OCI-LY7 (cell line): ENCODE measurements at regions not wholly inside any gene's neighbourhood (a gene's known extent, or its start where the extent isn't known, plus 50 kb on each side); places are given as distances from the start of the nearest gene placed in this dataset.

Experiments used
- BruUV-seq: library from RNA; stranded (reverse); fragments of 400-500 nt; replicated peaks from 2 replicates; lab custom pipeline; 2021; lab: Mats Ljungman, UMichigan
- CTCF ChIA-PET: fragments of 300-600 bp; sonication (Branson Sonifier 250); formaldehyde crosslinking; loops from one replicate; lab custom pipeline; 2022; ENCODE audit warnings: antibody characterized with exemption; ENCODE audit not compliant: unreplicated experiment; lab: Charles Lee
- POLR2A ChIA-PET: fragments of 300-600 bp; sonication (Branson Sonifier 250); formaldehyde crosslinking; loops from one replicate; lab custom pipeline; 2022; ENCODE audit warnings: antibody characterized with exemption; lab: Charles Lee
- DNase-seq: peaks from one replicate; pipeline ENCODE4 v3.0.0-alpha.2; 2015; ENCODE audit warnings: low spot score
- H2AFZ ChIP-seq: fragments of 200-600 bp; sonication (generic), shearing (Covaris generic); 2 replicates; pipeline ENCODE4 v1.6.1; 2014; ENCODE audit warnings: mild to moderate bottlenecking, antibody characterized with exemption, low read length, moderate library complexity
- H3K27ac ChIP-seq: fragments of 200-600 bp; sonication (generic); 2 replicates; pipeline ENCODE4 v1.5.1; 2014; ENCODE audit warnings: mixed run types, low read depth, mild to moderate bottlenecking, moderate library complexity, low read length, inconsistent platforms; ENCODE audit not compliant: poor library complexity, severe bottlenecking
- H3K36me3 ChIP-seq: fragments of 200-600 bp; sonication (generic); 2 replicates; pipeline ENCODE4 v1.6.1; 2014; ENCODE audit warnings: mild to moderate bottlenecking, antibody characterized with exemption, low read length, moderate library complexity, mixed read lengths; ENCODE audit not compliant: insufficient read depth
- H3K4me1 ChIP-seq: fragments of 200-600 bp; sonication (generic); 2 replicates; pipeline ENCODE4 v1.5.1; 2014; ENCODE audit warnings: mild to moderate bottlenecking, low read length; ENCODE audit not compliant: insufficient read depth, poor library complexity, severe bottlenecking
- H3K4me2 ChIP-seq: fragments of 200-600 bp; sonication (generic); 2 replicates; pipeline ENCODE4 v1.6.1; 2014; ENCODE audit warnings: mild to moderate bottlenecking, low read length
- H3K4me3 ChIP-seq: fragments of 200-600 bp; sonication (generic); 2 replicates; pipeline ENCODE4 v1.5.1; 2014; ENCODE audit warnings: mild to moderate bottlenecking, low read depth, low read length; ENCODE audit not compliant: poor library complexity, severe bottlenecking
- H3K79me2 ChIP-seq: fragments of 200-600 bp; sonication (generic); 2 replicates; pipeline ENCODE4 v1.6.1; 2016; ENCODE audit warnings: low read depth, mild to moderate bottlenecking, low read length, moderate library complexity, mixed read lengths; ENCODE audit not compliant: insufficient read depth
- H3K9me2 ChIP-seq: fragments of 200-600 bp; sonication (generic); 2 replicates; pipeline ENCODE4 v1.6.1; 2016; ENCODE audit warnings: mild to moderate bottlenecking, low read length, mixed read lengths; ENCODE audit not compliant: insufficient read depth
- H3K9me3 ChIP-seq: fragments of 200-600 bp; sonication (generic); 2 replicates; pipeline ENCODE4 v1.6.1; 2014; ENCODE audit warnings: mild to moderate bottlenecking, mixed run types, low read length, mixed read lengths
- H4K20me1 ChIP-seq: fragments of 200-600 bp; sonication (generic); 2 replicates; pipeline ENCODE4 v1.6.1; 2014; ENCODE audit warnings: mild to moderate bottlenecking, antibody characterized with exemption, low read length, moderate library complexity, mixed read lengths; ENCODE audit not compliant: insufficient read depth
- EZH2phosphoT487 ChIP-seq: fragments of 200-600 bp; sonication (generic); IDR thresholded peaks from 2 replicates; pipeline ENCODE4 v1.6.1; 2018; ENCODE audit warnings: low read depth, borderline replicate concordance, mild to moderate bottlenecking, mixed run types, antibody characterized with exemption, low read length, moderate library complexity, mixed read lengths
- intact Hi-C: fragments of 100-400 bp; cut with micrococcal nuclease; formaldehyde crosslinking; loops from one replicate; pipeline ENCODE4 v1.10.0; 2022; ENCODE audit not compliant: unreplicated experiment
- TF ChIP-seq, protein P1 (sequence below): fragments of 200-600 bp; sonication (generic); conservative IDR thresholded peaks from 2 replicates; pipeline ENCODE4 v1.5.1; 2014; ENCODE audit warnings: mild to moderate bottlenecking, antibody characterized with exemption, low read length, moderate library complexity, mixed read lengths

DNA sequence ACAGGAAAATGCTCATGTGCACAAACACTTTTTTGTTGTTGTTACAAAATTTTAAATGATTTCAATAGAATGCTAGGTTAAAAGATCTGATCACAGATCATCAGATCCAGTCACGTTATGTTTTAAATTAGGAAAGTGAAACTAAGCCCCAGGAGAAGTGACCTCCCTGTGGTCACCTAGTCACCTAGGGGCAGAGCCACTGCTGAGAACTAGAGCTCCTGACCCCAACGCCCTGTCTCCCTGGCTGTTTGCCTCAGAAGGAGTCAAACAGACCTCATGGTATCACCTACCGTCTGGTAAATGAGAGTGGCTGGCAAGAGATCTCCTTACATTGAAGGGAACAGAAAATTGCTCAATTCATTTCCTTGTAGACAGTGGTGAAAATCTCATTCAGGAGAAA is 447.3 kb downstream of the ADRA2A start:
- no peaks in the 10 kb centered on the region; the same call in 1 of the 2 replicates for H3K9me2 ChIP-seq
- no peaks in the 10 kb centered on the region for H3K4me1 ChIP-seq
- intact Hi-C loops: no loop called here
- BruUV-seq: no TSS peak
- no peaks in the 10 kb centered on the region for H3K9me3 ChIP-seq
- ChIA-PET POLR2A (interaction anchor here (1.1 kb wide), 1 partner anchor 14 kb away, joined by 3 read pairs; no protein-coding TSS in a partner anchor), CTCF (no interaction called here)
- no peaks in the 10 kb centered on the region for H3K79me2 ChIP-seq
- no peak overlapping the region for H3K4me3 ChIP-seq
- H3K36me3 ChIP-seq: no peaks in the 10 kb centered on the region
- H3K27ac ChIP-seq: no peak overlapping the region
- H4K20me1 ChIP-seq: no peaks in the 10 kb centered on the region
- H3K4me2 ChIP-seq: no peak overlapping the region
- TF ChIP-seq EZH2phosphoT487: no peak
- TF ChIP-seq, protein P1, sequence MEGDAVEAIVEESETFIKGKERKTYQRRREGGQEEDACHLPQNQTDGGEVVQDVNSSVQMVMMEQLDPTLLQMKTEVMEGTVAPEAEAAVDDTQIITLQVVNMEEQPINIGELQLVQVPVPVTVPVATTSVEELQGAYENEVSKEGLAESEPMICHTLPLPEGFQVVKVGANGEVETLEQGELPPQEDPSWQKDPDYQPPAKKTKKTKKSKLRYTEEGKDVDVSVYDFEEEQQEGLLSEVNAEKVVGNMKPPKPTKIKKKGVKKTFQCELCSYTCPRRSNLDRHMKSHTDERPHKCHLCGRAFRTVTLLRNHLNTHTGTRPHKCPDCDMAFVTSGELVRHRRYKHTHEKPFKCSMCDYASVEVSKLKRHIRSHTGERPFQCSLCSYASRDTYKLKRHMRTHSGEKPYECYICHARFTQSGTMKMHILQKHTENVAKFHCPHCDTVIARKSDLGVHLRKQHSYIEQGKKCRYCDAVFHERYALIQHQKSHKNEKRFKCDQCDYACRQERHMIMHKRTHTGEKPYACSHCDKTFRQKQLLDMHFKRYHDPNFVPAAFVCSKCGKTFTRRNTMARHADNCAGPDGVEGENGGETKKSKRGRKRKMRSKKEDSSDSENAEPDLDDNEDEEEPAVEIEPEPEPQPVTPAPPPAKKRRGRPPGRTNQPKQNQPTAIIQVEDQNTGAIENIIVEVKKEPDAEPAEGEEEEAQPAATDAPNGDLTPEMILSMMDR: no peak
- no peak overlapping the region for H2AFZ ChIP-seq
- DNase-seq: no peak

DNA sequence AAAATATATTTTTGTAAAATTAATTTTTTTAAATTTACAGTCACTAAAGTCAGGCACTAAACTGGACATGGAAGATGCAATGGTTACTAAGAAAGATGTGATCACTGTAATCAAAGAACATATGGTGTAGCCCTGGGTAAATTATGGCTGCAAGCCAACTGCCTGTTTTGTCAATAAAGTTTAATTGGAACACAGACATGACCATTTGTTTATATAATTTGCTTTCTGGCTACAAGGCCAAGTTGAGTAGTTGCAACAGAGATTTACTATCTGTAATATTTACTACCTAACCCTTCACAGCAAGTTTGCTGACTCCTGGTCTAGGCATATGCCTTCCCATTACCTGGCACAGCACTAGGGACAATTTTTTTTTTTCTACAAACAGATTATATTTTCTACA is 448.9 kb downstream of the ADRA2A start:
- POLR2A ChIA-PET: interaction anchor here (0.6 kb wide), 1 partner anchor 1766 kb away, joined by 5 read pairs; no protein-coding TSS in a partner anchor
- BruUV-seq: no TSS peak
- H3K36me3 ChIP-seq: no peaks in the 10 kb centered on the region
- CTCF ChIA-PET: no interaction called here
- no peak overlapping the region for H3K27ac ChIP-seq
- no peaks in the 10 kb centered on the region for H3K9me3 ChIP-seq
- intact Hi-C loops: no loop called here
- no peaks in the 10 kb centered on the region for H3K79me2 ChIP-seq
- TF ChIP-seq, protein P1: no peak
- no peak for TF ChIP-seq EZH2phosphoT487
- H3K4me3 ChIP-seq: no peak overlapping the region
- H3K9me2 ChIP-seq: no peaks in the 10 kb centered on the region; the same call in 1 of the 2 replicates
- H3K4me2 ChIP-seq: no peak overlapping the region
- H3K4me1 ChIP-seq: no peaks in the 10 kb centered on the region
- H2AFZ ChIP-seq: no peak overlapping the region
- H4K20me1 ChIP-seq: no peaks in the 10 kb centered on the region
- no peak for DNase-seq

DNA sequence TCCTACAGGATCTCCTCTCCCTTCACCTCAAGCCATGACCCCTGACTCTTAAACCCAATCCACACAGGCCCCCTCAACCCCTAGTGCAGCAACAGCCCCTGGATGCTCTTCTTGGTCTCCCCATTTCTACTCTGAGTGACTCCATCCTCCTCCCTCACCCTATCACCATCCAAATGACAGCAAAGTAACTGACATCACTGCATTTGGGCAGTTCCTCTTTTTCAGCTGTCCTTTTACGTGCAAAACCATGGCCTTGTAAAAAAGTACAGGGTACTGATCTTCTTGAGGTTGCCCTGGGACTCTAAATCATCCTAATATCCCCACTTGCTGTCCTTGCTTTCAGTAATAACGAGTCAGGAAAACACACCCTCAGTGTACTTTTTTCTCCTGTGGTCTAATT is 454.9 kb downstream of the ADRA2A start:
- intact Hi-C loops: no loop called here
- H3K4me3 ChIP-seq: no peak overlapping the region
- BruUV-seq: no TSS peak
- no peaks in the 10 kb centered on the region for H3K79me2 ChIP-seq
- ChIA-PET POLR2A (interaction anchor here (0.6 to 1.0 kb wide), 2 partner anchors 17 to 460 kb away, joined by 3 to 4 read pairs; no protein-coding TSS in a partner anchor), CTCF (no interaction called here)
- H3K9me2 ChIP-seq: no peaks in the 10 kb centered on the region
- H3K9me3 ChIP-seq: no peaks in the 10 kb centered on the region
- no peak overlapping the region for H3K4me2 ChIP-seq
- H4K20me1 ChIP-seq: no peaks in the 10 kb centered on the region
- H3K36me3 ChIP-seq: no peaks in the 10 kb centered on the region
- DNase-seq: no peak
- TF ChIP-seq, protein P1: no peak
- no peak for TF ChIP-seq EZH2phosphoT487
- no peaks in the 10 kb centered on the region for H3K4me1 ChIP-seq
- no peak overlapping the region for H3K27ac ChIP-seq
- no peak overlapping the region for H2AFZ ChIP-seq
